ENCODE measurements at regions not wholly inside any gene's neighbourhood (a gene's known extent, or its start where the extent isn't known, plus 50 kb on each side); places are given as distances from the start of the nearest gene placed in this dataset.
A peak's percentile ranks its signal among the peaks of the same experiment; 100 is the strongest.

DNA sequence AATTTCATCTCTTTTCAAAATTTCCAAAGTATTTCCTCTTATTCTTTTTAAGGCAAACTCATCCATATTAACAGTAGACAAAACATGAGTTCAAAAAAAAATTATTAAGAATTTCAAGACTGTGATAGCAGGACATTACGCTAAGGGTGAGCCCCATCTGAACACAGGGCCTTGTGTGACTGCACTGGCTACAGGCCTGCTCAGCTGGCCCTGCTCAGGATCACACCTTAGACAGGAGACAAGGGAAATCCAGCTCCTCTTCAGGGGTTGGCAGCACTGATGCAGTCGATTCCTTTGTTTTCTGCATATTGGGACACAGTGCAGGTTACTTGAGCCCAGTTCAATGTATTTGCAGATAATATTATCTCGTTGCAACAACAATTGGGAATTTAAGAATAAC lies 444.7 kb downstream of the PLK2 start:
- intact Hi-C loops (cut with DNase I) = loop anchor here in 1 of 10 donors (10.0 kb wide), 1 partner anchor 440 kb away; no protein-coding TSS in a partner anchor
- WGBS, 2 donors = 61 to 70% methylated on average over 3 of the region's 3 CpGs

DNA sequence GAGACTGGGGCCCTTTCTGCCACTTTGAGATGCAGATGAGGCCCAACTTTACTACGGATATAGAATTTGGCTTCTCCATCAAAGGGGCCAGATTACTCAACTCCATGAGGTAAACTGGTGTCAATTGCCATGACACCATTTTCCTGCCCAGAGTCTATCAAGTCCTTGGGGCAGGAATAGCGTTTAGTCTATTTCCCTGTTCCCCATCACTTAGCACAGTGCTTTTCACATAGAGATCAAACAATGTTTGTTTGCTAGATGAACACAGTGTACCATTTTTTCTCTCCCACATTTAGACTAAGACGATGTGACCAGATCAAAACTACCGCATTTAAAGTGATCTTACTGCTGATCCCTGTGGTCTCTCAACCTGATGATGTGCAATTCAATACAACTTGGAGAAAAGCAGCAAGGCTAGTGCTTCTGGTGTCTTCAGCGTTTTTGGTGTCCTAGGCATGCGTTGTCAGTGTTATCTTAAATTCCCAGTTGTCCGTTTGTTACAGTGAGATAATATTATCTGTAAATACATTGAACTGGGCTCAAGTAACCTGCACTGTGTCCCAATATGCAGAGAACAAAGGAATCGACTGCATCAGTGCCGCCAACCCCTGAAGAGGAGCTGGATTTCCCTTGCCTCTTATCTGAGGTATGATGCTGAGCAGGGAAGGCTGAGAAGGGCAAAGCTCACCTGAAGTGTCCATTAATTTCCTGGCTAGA lies 446.2 kb downstream of the PLK2 start:
- intact Hi-C loops (cut with DNase I) = loop anchor here in 1 of 10 donors (10.0 kb wide), 1 partner anchor 441 kb away; no protein-coding TSS in a partner anchor
- ATAC-seq (no peak), DNase-seq (no peak)
- Histone ChIP-seq H3K36me3 (no peaks in the 10 kb centered on the region), H3K9me3 (no peaks in the 10 kb centered on the region), H3K27ac (no peak overlapping the region), H3K4me3 (no peak overlapping the region), H3K4me1 (peaks cover 0 to 7% (median 2%) of the 10 kb centered on the region in 9 donors), H3K27me3 (no peaks in the 10 kb centered on the region)
- WGBS, 2 donors = 85 to 88% methylated on average over 9 of the region's 9 CpGs
- TF ChIP-seq, protein P1, sequence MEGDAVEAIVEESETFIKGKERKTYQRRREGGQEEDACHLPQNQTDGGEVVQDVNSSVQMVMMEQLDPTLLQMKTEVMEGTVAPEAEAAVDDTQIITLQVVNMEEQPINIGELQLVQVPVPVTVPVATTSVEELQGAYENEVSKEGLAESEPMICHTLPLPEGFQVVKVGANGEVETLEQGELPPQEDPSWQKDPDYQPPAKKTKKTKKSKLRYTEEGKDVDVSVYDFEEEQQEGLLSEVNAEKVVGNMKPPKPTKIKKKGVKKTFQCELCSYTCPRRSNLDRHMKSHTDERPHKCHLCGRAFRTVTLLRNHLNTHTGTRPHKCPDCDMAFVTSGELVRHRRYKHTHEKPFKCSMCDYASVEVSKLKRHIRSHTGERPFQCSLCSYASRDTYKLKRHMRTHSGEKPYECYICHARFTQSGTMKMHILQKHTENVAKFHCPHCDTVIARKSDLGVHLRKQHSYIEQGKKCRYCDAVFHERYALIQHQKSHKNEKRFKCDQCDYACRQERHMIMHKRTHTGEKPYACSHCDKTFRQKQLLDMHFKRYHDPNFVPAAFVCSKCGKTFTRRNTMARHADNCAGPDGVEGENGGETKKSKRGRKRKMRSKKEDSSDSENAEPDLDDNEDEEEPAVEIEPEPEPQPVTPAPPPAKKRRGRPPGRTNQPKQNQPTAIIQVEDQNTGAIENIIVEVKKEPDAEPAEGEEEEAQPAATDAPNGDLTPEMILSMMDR (IDR thresholded peaks at IDR 0.05) = no peak

More for the DNA sequence above, 444.7 kb downstream of the PLK2 start:
- H3K4me1 ChIP-seq = peaks cover 0 to 21% (median 16%) of the 10 kb centered on the region in 9 donors
- ATAC-seq = peak in 2 of 8 donors; percentile 54 to 58
- TF ChIP-seq, protein P1 (IDR thresholded peaks at IDR 0.05) = no peak
- H3K9me3 ChIP-seq = no peaks in the 10 kb centered on the region
- no peaks in the 10 kb centered on the region for H3K36me3 ChIP-seq
- H3K27me3 ChIP-seq = no peaks in the 10 kb centered on the region
- H3K27ac ChIP-seq = no peak overlapping the region
- peak in 1 of 2 donors; percentile 20 for DNase-seq
- no peak overlapping the region for H3K4me3 ChIP-seq

DNA sequence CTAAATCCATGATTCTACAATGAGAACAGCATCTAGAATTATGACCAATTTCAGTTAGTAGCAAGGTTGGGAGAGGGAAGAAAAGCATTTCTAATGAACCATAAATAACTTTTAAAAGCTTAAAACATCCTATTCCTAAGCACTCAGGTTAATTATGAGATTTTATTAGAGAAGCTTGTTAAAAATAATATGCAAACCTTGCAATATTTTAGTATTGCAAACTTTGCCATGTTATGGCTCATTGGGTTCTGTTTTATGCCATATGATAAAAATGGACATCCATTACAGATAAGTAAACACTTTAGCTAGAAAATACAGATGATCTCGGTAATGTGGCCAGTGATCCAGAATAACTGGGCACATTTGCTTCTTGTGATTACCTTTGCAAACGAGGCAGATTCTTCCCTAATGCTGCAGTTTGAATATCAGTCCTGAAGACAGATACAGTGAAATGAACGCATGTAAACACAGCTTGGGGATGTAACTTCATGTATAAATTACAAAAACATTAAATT lies 447.0 kb downstream of the PLK2 start:
- H3K27ac ChIP-seq = no peak overlapping the region
- no peaks in the 10 kb centered on the region for H3K9me3 ChIP-seq
- H3K36me3 ChIP-seq = no peaks in the 10 kb centered on the region
- H3K27me3 ChIP-seq = no peaks in the 10 kb centered on the region
- no peaks in the 10 kb centered on the region for H3K4me1 ChIP-seq
- TF ChIP-seq, protein P1 (IDR thresholded peaks at IDR 0.05) = no peak
- intact Hi-C loops (cut with DNase I) = loop anchor here in 1 of 10 donors (10.0 kb wide), 1 partner anchor 442 kb away; no protein-coding TSS in a partner anchor
- WGBS, 2 donors = 95 to 96% methylated on average over 3 of the region's 3 CpGs
- no peak overlapping the region for H3K4me3 ChIP-seq
- no peak for DNase-seq
- no peak for ATAC-seq

DNA sequence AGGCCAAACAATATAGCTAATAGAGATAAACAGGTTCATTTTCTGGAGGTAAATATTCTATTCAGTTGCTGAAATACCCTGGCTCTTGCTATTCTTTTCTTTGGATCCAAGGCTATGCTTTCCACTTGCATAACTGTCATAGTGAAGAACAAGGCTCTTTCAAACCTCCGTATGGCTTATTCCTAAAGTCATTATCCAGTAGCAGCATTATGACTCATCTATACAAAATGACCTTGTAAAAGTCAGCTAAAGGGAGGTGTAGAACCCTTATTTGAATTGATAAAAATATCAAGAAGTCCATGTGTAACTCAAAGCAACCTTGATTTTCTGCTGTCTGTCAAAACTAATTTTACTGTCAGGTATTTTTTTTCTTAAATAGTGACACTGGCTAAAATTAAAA lies 447.8 kb downstream of the PLK2 start:
- Histone ChIP-seq H3K9me3 (no peaks in the 10 kb centered on the region), H3K36me3 (no peaks in the 10 kb centered on the region), H3K27ac (no peak overlapping the region), H3K27me3 (no peaks in the 10 kb centered on the region), H3K4me1 (no peaks in the 10 kb centered on the region), H3K4me3 (no peak overlapping the region)
- intact Hi-C loops (cut with DNase I) = loop anchor here in 1 of 10 donors (10.0 kb wide), 1 partner anchor 443 kb away; no protein-coding TSS in a partner anchor
- no peak for ATAC-seq
- TF ChIP-seq, protein P1 (IDR thresholded peaks at IDR 0.05) = no peak
- no peak for DNase-seq
- WGBS, 2 donors = 71 to 75% methylated on average over 1 of the region's 1 CpG
